Uterus (tissue), 2 donors: ENCODE measurements at regions not wholly inside any gene's neighbourhood (a gene's known extent, or its start where the extent isn't known, plus 50 kb on each side); places are given as distances from the start of the nearest gene placed in this dataset.

Experiments
- CTCF ChIP-seq, 4 experiments: fragments of 200-600 bp in 2 of 4; fragments of 450-650 bp in 2 of 4; sonication (generic) in 2 of 4; IDR thresholded peaks; one replicate each; pipeline ENCODE4 v1.5.1; 2016 to 2019; ENCODE audit warnings: antibody characterized with exemption in 4 of 4, mild to moderate bottlenecking in 2 of 4, moderate library complexity in 1 of 4
- POLR2A ChIP-seq, 2 donors: fragments of 450-650 bp; IDR thresholded peaks; one replicate each; pipeline ENCODE4 v1.6.1; 2016; ENCODE audit warnings: antibody characterized with exemption in 2 of 2, mild to moderate bottlenecking in 1 of 2, moderate library complexity in 1 of 2

- no peak for TF ChIP-seq CTCF (IDR thresholded peaks at IDR 0.05)
- TF ChIP-seq POLR2A (IDR thresholded peaks at IDR 0.05) = no peak
Measured at GRCh38 chr13:72536714-72537394, 190.6 kb downstream of the MZT1 start.
